GM21360 (cell line): ENCODE measurements at regions not wholly inside any gene's neighbourhood (a gene's known extent, or its start where the extent isn't known, plus 50 kb on each side); places are given as distances from the start of the nearest gene placed in this dataset.

Source experiments
- ATAC-seq: cut with Tn5 transposase; IDR thresholded peaks from one replicate; pipeline ENCODE4 v1.9.1; 2021; ENCODE audit warnings: mild to moderate bottlenecking, moderate library complexity; ENCODE audit not compliant: unreplicated experiment

DNA sequence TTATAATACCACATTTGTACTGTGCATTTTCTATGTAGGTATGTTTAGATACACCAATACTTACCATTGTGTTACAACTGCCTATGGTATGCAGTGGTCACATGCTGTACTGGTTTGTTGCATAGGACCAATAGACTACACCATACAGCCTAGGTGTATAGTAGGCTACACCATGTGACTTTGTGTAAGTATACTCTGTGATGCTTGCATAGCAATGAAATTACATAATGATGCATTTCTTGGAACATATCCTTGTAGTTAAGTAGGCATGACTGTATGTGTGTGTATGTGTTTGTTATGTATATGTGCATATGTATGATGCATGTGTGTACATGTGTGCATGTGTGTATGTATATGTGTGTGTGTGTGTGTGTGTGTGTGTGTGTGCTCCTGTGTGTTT, 157.6 kb downstream of the TDRD15 start:
- no peak for ATAC-seq

DNA sequence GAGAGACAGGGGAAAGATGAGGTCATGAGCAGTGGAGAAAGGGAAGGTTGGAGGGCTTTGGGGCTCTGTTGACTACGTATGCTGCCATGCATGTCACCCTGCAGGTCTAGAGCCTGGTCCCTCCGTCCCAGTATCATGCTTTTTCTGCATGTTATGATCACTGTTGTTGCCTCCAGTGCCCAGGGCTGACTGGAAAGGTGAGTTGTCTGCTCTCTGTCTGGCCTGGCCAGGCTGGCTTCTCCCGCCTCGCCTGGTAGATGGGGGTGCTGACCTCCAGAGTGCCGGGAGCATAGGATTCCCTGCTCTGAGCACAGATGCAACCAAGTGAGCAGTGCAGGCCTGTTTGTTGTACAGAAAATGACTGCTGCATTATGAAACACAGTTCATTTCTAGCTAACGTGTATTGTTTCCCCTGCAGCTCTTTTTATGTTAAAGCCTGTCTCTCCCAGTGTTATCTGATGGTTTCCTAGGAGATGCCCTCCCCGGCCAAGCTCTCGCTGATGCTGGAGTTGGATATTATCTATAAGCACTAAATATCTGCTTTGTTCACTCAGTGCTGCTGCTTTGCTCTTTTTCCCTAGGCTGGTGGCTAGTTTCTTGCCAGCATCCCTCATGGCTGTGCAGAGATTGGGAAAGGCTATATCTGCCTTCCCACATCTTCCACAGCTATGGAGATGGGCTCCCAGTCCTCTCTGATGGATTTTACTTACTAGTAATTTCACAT, 158.2 kb downstream of the TDRD15 start:
- no peak for ATAC-seq

DNA sequence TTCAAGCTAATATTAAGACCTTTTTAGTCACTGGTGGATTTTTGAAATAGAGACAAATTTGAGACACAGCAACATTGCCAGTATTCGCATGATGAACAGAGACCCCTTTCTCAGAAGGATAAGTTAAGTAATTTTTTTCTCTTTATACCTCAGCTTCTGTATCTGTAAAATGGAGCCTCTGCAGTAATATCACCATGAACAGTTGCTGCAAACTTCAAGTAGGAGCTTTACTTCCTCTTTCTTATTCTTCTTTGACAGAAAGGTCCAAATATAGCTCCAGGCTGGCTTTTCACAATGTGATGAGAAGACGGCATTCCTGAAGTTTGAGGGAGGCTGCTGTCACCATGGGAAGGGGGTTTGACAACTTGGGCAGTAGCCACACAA, 158.7 kb downstream of the TDRD15 start:
- no peak for ATAC-seq

DNA sequence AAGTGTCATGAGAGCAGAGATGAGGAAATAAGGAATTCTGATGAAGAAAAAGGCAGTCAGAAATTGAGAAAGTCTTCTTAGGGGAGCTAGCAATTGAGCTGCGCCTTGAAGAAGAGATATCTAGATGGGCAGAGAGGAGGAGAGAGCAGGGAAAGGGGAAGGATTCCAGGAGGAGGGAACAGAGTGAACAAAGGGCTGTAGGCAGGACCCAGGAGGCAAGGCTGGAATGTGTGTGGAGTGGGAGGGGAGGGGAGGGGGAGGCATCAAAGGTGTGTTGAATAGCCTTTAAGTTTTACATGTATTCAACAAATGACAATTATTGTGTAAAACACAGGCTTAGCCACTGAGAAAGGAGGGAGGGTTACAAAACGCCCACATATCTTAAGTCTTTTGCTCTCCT, 164.5 kb downstream of the TDRD15 start:
- no peak for ATAC-seq

DNA sequence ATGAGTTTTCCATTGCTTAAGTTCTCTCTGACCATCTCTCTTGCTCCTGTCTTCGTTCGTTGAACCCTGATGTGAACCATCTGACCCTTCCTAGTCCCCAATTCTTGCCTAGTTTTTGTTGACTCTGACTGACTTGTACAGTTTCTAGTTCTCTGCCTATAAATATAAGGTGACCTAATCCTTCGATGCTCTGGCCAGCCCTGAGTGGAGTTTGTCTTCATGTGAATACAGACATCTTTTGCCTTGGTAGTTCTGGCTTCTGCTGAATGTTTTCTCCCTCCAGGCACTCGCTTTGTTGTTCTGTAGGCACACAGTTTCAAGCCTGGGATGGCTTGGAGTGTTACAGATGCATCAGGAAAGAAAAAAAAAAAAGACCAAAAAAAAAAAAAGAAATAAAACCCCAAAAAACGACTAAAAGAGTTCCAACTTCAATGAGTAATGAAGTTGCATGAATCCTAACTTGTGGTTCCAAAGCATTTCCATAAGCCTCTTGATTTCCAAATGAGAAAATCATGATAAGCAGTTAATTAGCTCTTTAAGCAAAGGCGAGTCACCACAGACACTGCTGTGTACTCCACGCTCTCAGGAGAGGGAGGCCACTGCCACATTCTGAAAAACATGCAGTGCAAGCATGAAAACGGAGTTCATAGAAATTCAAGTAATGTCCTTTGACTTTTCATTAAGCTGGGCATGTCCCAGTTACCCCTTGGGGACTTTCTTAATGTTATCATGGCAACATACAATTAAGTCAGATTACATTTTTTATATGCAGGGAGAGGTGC, 165.2 kb downstream of the TDRD15 start:
- no peak for ATAC-seq

DNA sequence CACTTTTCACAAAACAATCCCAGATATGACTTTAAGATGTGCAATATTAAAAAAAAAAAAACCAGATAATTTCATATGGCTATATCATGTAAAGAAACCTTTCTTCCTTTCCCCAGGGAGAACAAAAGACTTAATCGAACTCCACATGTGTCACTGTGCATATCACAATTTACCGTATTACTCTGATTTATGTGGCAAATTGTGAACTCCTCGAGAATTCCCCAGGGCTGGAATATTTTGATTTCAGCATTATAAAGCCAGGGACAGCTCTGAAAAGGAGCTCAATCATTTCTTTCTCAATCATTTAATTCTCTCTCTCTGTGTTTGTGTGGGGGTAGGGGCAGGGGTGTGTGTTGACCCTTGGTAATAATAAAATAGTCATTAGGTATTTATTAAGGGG, 165.8 kb downstream of the TDRD15 start:
- no peak for ATAC-seq

DNA sequence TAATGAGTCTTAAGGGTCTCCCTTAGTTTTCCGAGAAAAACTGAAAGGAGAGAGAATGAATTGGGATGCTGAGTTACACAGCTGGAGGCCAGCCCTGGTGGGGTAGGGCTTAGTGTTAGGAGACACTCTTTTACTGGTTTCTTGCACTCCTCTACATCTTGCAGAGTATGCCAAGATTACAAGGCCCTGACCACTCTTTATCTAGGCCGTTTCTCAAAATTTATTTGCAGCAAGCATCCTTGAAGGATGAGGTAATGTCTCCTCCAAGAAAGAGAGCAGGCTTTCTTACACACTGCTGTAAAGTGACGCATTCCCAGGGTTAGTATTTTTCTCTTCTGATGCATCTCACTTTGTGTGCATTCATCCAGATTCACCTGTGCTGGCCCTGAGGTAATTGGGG, 166.2 kb downstream of the TDRD15 start:
- no peak for ATAC-seq

DNA sequence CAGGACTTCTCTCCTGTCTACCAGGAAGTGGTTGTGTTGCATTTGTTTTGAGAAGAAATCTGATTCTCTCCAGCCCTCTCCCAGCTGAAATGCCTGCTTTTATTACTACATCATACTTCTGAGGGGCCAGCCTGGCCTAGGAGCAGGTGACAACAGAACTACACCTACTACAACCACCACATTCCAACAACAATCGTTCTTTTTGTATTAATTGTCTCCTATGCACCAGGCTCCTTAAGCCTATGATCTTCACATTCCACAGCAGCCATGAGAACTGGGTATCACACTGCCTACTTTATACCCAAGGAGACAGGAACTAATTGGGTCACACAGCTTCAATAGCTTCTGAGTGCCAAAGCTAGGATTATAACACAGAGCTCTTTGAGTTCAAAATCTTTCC, 167.7 kb downstream of the TDRD15 start:
- no peak for ATAC-seq

DNA sequence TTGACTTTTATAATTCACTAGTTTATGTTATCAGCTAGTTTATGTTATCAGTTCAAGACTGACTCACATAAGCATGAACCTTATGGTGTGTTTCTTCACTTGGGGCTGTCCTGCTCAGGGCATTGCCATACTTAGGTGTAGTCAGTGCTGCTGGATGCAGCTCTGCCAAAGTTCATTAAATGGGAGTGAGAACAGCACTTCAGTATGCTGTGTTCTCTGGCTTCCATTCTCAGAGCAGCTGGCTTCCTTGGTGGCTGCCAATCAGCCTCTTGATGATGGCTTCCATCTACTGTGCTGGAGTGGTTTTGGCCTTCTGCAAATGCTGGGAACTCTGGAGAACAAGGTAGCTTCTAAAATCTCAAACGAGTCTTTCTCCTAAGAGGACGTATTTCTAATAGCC, 170.7 kb downstream of the TDRD15 start:
- ATAC-seq, result no peak

DNA sequence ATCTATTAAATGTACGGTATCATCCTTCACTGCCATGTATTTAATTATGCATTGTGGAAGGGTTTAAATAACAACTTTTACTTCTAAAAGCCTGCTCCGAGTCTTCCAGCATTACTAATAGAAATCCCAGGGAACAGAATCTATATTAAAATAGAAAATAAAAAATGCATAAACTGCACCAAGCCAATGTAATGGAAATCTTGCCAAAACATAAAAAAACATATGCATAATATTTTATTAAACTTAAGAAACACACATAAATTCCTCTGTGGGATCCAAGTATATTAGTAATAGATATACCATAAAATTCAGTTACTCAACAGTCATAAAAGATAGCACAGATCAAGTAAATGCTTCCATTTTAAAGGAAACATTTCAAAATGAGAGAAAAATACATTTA, 175.6 kb downstream of the TDRD15 start:
- ATAC-seq, result no peak

DNA sequence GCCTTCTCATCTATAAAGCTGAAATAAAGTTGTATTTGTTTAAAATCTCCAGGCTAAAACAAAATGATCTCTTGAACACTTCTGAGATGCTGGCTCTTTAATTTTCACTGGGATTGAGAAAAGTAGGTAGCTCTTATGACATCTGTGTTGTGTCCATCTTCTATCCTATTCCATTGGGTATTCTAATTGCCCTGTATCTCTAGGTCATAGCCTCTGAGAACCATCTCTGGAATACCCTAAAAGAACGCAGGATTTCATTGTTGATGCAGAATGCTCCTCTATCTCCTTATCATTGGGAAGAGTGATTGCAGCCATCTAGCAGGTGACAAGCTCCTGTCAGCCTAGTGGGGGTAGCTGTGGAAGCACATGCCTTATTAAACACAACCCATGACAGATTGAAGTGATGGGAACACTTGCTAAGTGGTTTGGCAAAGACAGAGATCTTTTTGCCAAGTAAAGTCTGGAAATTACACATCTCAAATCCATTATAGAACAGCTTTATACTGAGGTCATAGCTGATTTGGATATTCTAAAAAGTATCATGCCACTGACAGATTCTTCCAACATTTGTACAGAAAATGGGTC, 178.2 kb downstream of the TDRD15 start:
- ATAC-seq, result no peak

DNA sequence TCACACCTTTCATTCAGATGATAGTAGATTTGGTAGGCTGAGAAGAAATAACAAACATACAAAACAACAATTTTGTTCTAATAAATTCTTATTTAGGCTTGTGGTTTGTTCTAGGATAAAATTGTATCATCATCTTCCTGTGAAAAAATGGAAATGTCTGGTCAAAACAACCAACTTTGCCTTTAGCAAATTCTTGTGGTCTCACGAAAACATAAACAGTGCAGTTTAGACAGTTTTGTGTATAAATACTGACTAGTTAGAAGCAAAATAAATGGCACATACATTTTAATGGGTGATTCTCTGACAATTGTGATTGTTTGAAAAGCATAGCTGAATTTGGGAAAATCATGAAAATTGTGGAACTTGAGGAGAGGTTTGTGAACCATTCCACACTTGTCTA, 180.1 kb downstream of the TDRD15 start:
- ATAC-seq, result no peak

DNA sequence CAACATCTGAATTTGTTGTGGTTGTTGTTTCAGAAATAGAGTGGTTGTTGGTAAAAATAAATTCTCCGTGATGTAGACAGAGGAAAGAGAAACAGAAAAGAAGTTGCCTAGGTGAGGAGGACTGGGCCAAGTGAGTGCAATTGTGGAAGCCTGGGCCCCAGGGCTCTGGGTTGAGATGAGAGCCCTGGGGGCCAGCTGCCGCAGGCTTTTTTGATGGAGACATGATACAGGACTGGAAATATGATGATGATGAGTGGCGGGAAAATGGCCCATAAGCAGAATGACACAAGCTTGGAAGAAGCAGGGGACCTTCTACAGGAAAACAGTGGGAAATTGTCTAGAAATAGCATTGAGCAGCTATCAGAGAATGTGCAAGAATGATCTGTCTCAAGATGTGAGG, 181.8 kb downstream of the TDRD15 start:
- ATAC-seq, result no peak

DNA sequence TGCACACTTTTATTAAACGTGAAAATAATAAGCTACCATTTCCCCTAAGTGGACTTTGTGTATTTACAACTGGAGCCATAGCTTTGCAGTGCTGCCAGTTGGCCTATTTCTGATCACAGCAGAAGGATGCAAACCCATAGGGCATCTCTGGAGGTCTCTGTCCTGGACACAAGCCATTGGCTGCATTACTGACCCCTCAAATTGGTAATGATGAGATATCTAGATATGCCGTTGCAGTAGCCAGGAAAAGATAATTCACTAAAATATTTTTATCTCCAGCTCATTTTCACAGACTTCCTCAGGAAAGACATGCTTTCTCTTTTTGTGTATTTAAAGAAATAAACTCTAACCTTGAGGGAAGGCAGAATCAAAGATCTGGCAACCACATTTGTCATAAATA, 182.5 kb downstream of the TDRD15 start:
- no peak for ATAC-seq

DNA sequence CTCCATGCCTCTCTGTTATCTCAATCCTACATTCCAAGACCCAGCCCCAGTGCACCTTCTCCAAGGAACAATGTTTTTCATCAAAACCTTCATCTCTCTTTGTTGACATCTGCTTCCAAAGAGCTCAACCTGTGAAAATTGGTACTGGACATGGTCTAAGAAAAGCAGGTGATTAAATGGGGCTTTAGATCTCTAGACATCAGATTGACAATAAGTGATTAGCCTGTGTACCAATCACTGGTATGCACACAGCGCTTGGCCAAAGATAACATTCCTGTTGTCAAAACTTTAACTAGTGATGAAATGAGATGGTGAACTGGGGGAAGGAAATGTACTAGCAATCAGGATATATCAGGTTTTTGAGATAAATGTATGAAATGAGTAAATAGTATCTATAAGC, 183.3 kb downstream of the TDRD15 start:
- ATAC-seq, result no peak

DNA sequence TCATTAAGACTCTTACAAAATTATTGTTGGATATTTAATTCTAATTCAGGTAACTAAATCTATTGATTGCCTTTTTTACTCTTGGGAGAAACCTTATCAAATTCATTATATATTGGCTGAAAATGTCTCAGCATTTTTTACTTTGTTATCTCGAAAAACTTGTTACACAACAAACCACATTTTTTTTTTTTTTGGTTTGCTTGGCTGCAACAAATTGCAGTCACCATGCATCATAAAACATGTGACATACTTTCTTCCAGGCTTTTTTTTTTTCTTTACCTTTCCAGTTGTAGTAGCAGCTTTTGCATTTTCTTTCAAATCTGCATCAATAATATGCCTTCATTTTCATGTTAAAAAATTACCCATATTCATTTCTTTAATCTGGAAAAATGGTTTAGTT, 186.7 kb downstream of the TDRD15 start:
- no peak for ATAC-seq

DNA sequence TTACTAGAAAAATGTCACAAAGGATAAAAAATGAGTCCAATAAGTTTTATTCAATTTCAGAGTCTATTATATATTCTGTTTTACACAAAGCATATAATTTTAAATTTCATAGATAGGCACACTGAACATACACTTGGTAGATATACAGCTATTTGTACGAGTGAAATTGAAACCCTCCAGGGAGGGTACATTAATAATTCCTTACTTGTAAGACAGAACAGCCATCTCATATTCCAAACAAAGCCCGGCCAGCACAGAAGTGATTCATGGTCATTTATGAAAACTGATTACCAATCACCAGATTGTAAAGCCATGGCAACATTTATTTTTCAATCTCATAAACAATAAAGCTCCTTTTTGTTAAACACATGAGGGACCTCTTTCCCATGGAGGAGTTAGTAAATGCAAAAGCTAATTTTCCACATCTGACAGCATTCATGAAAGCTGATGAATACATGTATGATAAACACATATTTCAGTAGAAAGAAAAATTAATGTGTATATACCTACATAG, 190.6 kb downstream of the TDRD15 start:
- no peak for ATAC-seq

DNA sequence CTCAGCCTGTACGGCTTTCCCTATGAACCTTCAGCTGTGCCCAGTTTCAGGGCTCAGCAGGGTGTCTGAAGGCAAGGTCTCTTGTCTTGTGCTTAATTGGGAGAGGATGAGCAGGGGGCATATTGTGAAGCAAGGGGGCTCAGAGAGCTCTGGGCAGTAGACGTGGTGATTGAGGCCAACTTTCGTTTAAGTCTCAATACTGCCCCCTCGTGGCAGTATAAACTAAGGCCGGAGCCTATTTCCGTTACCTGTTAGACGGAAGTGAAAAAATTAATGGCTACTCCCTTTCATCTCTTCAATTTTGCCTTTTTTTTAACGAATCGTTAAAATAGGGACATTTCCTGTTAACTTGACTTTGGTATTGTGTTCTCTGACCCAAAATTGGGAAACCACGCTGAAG, 193.4 kb downstream of the TDRD15 start:
- ATAC-seq, result peak; percentile 58

DNA sequence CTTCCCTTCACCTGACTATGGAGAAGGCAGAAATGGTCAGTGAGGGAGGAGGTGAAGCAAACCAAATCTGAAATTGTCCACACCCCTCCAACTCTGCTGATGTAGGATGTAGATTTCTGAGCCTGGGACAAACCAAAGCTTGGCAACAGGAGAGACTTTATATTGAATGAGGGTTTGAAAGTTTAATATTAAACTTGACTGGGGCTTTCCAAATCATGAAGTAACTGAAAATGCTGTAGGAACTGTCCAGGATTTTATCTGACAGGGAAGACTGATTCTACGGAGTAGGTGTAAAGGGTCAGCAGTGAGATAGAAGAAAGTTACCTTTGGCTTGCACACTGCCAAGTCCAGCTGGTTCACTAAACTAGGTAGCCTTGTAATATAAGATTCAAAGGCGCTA, 194.5 kb downstream of the TDRD15 start:
- no peak for ATAC-seq

DNA sequence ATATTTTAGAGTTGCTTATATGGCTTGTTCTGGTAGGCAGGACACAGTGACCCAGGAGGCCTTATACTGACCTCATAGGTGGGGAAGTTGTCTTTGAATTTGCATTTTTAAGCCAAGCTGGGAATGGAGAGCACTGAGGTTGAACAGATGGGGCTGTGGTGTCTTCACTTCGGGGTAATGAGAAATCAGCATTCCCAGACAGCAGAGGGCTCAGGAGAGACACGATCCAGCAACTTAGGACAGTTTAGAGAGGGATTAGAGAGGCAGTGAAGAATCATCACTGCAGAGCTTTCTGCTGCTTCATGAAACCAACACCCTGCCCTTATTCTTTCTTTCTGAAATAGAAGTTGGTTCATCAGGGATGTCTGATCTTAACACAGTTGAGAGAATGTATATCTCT, 202.4 kb downstream of the TDRD15 start:
- no peak for ATAC-seq

DNA sequence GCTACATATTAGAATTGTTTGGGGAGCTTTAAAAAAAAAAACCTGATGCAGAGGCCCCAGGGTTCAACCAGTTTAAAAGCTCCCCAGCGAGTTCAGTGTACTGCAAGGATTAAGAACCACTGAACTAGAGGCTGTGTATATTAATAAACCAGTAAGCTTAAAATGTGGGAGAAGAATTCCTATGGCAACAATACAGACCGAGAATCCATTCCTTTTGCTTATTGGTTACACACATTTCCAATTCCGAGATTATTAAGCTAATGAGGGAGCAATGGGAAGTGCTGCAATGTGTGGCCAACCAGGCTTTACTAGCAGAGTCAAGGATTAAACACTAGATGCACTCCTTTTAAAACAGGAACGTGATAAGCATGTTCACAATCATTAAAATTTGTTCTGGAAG, 204.4 kb downstream of the TDRD15 start:
- ATAC-seq, result no peak

DNA sequence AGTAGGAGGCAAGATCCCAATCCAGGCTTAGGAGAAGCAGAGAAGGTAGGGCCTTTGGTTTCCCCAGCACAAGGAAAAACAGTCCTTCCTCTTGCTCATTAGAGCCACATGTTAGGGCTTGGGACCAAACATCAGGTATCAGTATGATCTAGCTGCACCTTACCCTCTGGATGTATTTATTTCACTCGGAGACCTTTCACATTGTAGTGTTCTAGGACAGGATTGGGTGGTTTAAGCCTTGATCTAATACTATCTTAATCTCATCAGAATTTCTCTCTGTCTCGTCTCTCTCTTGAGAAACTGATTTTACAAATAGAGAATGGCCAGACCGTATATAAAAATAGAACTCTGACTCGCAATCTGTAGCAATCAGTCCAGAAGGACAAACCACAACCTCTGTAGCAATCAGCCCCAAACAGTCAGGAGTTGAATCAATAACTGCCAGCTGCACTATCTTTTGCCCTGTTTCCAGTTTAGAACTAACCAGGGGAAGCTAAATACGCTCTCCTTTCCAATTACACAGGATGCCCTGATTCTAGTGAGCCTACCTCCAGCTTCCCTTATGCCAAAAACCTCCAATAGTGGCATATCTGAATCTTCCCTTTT, 207.1 kb downstream of the TDRD15 start:
- ATAC-seq, result no peak
